ENCODE measurements at regions not wholly inside any gene's neighbourhood (a gene's known extent, or its start where the extent isn't known, plus 50 kb on each side); places are given as distances from the start of the nearest gene placed in this dataset.

GRCh38 chr13:85694992-85695391, 104.2 kb downstream of the SLITRK6 start:
- H3K4me3 ChIP-seq (ENCODE audit: low read depth, low read length) = no peak overlapping the region
- Mint-ChIP-seq H3K27ac (ENCODE audit: unreplicated experiment) (no peak overlapping the region), H3K27me3 (ENCODE audit: insufficient read depth, unreplicated experiment) (no peaks in the 10 kb centered on the region), H3K4me3 (ENCODE audit: unreplicated experiment) (no peak overlapping the region), H3K4me1 (ENCODE audit: low read depth, unreplicated experiment) (no peaks in the 10 kb centered on the region), H3K9me3 (ENCODE audit: unreplicated experiment) (no peaks in the 10 kb centered on the region), H3K36me3 (ENCODE audit: insufficient read depth, unreplicated experiment) (no peaks in the 10 kb centered on the region)
- POLR2A ChIA-PET = no interaction called here
- no peaks in the 10 kb centered on the region for H3K4me1 ChIP-seq
- no peaks in the 10 kb centered on the region for H3K36me3 ChIP-seq (ENCODE audit: control insufficient read depth, insufficient read depth, low read length)
- DNase-seq = no peak
- intact Hi-C loops (cut with micrococcal nuclease; ENCODE audit: unreplicated experiment) = no loop called here
- CTCF ChIA-PET = no interaction called here
- H3K9me3 ChIP-seq = no peaks in the 10 kb centered on the region; the same call in 1 of the 2 replicates
- no peak for TF ChIP-seq CTCF (IDR thresholded peaks at IDR 0.05; ENCODE audit: insufficient read depth in 1 of 2, low read depth in 1 of 2, low read length in 1 of 2, severe bottlenecking in 1 of 2, unreplicated experiment in 1 of 2)
- no TSS peak for BruUV-seq (replicated peaks)
- no peaks in the 10 kb centered on the region for H3K27me3 ChIP-seq (replicated peaks; ENCODE audit: control insufficient read depth, insufficient read depth, low read length)

GRCh38 chr13:85693889-85694511, 105.2 kb downstream of the SLITRK6 start:
- Mint-ChIP-seq H3K27ac (ENCODE audit: unreplicated experiment) (no peak overlapping the region), H3K36me3 (ENCODE audit: insufficient read depth, unreplicated experiment) (no peaks in the 10 kb centered on the region), H3K4me3 (ENCODE audit: unreplicated experiment) (no peak overlapping the region), H3K27me3 (ENCODE audit: insufficient read depth, unreplicated experiment) (no peaks in the 10 kb centered on the region), H3K9me3 (ENCODE audit: unreplicated experiment) (no peaks in the 10 kb centered on the region), H3K4me1 (ENCODE audit: low read depth, unreplicated experiment) (no peaks in the 10 kb centered on the region)
- BruUV-seq (replicated peaks) = no TSS peak
- no peaks in the 10 kb centered on the region for H3K27me3 ChIP-seq (replicated peaks; ENCODE audit: control insufficient read depth, insufficient read depth, low read length)
- intact Hi-C loops (cut with micrococcal nuclease; ENCODE audit: unreplicated experiment) = no loop called here
- ChIA-PET POLR2A (no interaction called here), CTCF (no interaction called here)
- no peak overlapping the region for H3K4me3 ChIP-seq (ENCODE audit: low read depth, low read length)
- DNase-seq = no peak
- no peak for TF ChIP-seq CTCF (IDR thresholded peaks at IDR 0.05; ENCODE audit: insufficient read depth in 1 of 2, low read depth in 1 of 2, low read length in 1 of 2, severe bottlenecking in 1 of 2, unreplicated experiment in 1 of 2)
- H3K4me1 ChIP-seq = no peaks in the 10 kb centered on the region
- no peaks in the 10 kb centered on the region for H3K36me3 ChIP-seq (ENCODE audit: control insufficient read depth, insufficient read depth, low read length)
- H3K9me3 ChIP-seq = no peaks in the 10 kb centered on the region; the same call in 1 of the 2 replicates

GRCh38 chr13:85690368-85690767, 108.9 kb downstream of the SLITRK6 start:
- intact Hi-C loops (cut with micrococcal nuclease; ENCODE audit: unreplicated experiment) = no loop called here
- Histone ChIP-seq H3K36me3 (ENCODE audit: control insufficient read depth, insufficient read depth, low read length) (no peaks in the 10 kb centered on the region), H3K27me3 (replicated peaks; ENCODE audit: control insufficient read depth, insufficient read depth, low read length) (no peaks in the 10 kb centered on the region), H3K4me3 (ENCODE audit: low read depth, low read length) (no peak overlapping the region), H3K4me1 (no peaks in the 10 kb centered on the region), H3K9me3 (no peaks in the 10 kb centered on the region; the same call in 1 of the 2 replicates)
- no peaks in the 10 kb centered on the region for H3K36me3 Mint-ChIP-seq (ENCODE audit: insufficient read depth, unreplicated experiment)
- TF ChIP-seq CTCF (IDR thresholded peaks at IDR 0.05; ENCODE audit: insufficient read depth in 1 of 2, low read depth in 1 of 2, low read length in 1 of 2, severe bottlenecking in 1 of 2, unreplicated experiment in 1 of 2) = no peak
- no peak for DNase-seq
- H3K4me1 Mint-ChIP-seq (ENCODE audit: low read depth, unreplicated experiment) = no peaks in the 10 kb centered on the region
- H3K9me3 Mint-ChIP-seq (ENCODE audit: unreplicated experiment) = no peaks in the 10 kb centered on the region
- H3K27me3 Mint-ChIP-seq (ENCODE audit: insufficient read depth, unreplicated experiment) = no peaks in the 10 kb centered on the region
- H3K27ac Mint-ChIP-seq (ENCODE audit: unreplicated experiment) = no peak overlapping the region
- ChIA-PET POLR2A (no interaction called here), CTCF (no interaction called here)
- no TSS peak for BruUV-seq (replicated peaks)
- H3K4me3 Mint-ChIP-seq (ENCODE audit: unreplicated experiment) = no peak overlapping the region

Data from Caco-2 (cell line).